PFSK-1 (cell line): ENCODE measurements at regions not wholly inside any gene's neighbourhood (a gene's known extent, or its start where the extent isn't known, plus 50 kb on each side); places are given as distances from the start of the nearest gene placed in this dataset.

ENCODE experiments used
- FOXP2 ChIP-seq: optimal IDR thresholded peaks from 2 replicates; pipeline ENCODE3; 2011; ENCODE audit warnings: borderline replicate concordance, control low read depth, inconsistent platforms; ENCODE audit not compliant: insufficient read depth; ENCODE audit errors: extremely low read length, extremely low read depth
- POLR2AphosphoS5 ChIP-seq: IDR thresholded peaks from 2 replicates; pipeline ENCODE4 v1.6.1; 2012; ENCODE audit warnings: low read depth, mild to moderate bottlenecking, control low read depth, low read length, moderate library complexity
- REST ChIP-seq, 2 experiments: IDR thresholded peaks; 2 replicates each; pipeline versions ENCODE4 v1.6.1 to v1.8.0; 2011 to 2012; ENCODE audit warnings: low read depth in 2 of 2, low read length in 2 of 2, control low read depth in 1 of 2, inconsistent platforms in 1 of 2, mild to moderate bottlenecking in 1 of 2, moderate library complexity in 1 of 2; ENCODE audit not compliant: insufficient read depth in 1 of 2
- SIN3A ChIP-seq: IDR thresholded peaks from 2 replicates; pipeline ENCODE4 v1.6.1; 2012; ENCODE audit warnings: mild to moderate bottlenecking, low read length, moderate library complexity, borderline replicate concordance; ENCODE audit not compliant: insufficient read depth
- TAF1 ChIP-seq: IDR thresholded peaks from 2 replicates; pipeline ENCODE4 v1.6.1; 2012; ENCODE audit warnings: low read length, control low read depth, borderline replicate concordance; ENCODE audit not compliant: insufficient read depth

GRCh38 chr7:142568435-142569097 is 180.7 kb upstream of the PRSS1 start:
- TF ChIP-seq SIN3A (no peak), TAF1 (no peak), REST (IDR thresholded peaks at IDR 0.05; ENCODE audit: insufficient read depth in 1 of 2, low read depth in 2 of 2, low read length in 2 of 2) (no peak), POLR2AphosphoS5 (no peak), FOXP2 (no peak)

GRCh38 chr7:142567201-142568075 is 181.8 kb upstream of the PRSS1 start:
- TF ChIP-seq REST (IDR thresholded peaks at IDR 0.05; ENCODE audit: insufficient read depth in 1 of 2, low read depth in 2 of 2, low read length in 2 of 2) (no peak), POLR2AphosphoS5 (no peak), FOXP2 (no peak), SIN3A (no peak), TAF1 (no peak)

GRCh38 chr7:142566271-142566670 is 183.0 kb upstream of the PRSS1 start:
- TF ChIP-seq SIN3A (no peak), REST (IDR thresholded peaks at IDR 0.05; ENCODE audit: insufficient read depth in 1 of 2, low read depth in 2 of 2, low read length in 2 of 2) (no peak), TAF1 (no peak), FOXP2 (no peak), POLR2AphosphoS5 (no peak)

GRCh38 chr7:142563470-142563869 is 185.8 kb upstream of the PRSS1 start:
- TF ChIP-seq FOXP2 (no peak), POLR2AphosphoS5 (no peak), REST (IDR thresholded peaks at IDR 0.05; ENCODE audit: insufficient read depth in 1 of 2, low read depth in 2 of 2, low read length in 2 of 2) (no peak), SIN3A (no peak), TAF1 (no peak)
